HepG2 (cell line): ENCODE measurements at regions not wholly inside any gene's neighbourhood (a gene's known extent, or its start where the extent isn't known, plus 50 kb on each side); places are given as distances from the start of the nearest gene placed in this dataset.
A peak's percentile ranks its signal among the peaks of the same experiment; 100 is the strongest.

Source experiments
- ATAC-seq: fragments of 200-7000 bp; cut with Tn5 transposase; 3 replicates; pipeline ENCODE4 v1.9.1; 2020; ENCODE audit warnings: mild to moderate bottlenecking, moderate library complexity
- BruUV-seq: library from RNA; stranded (reverse); fragments of 400-500 nt; replicated peaks from 2 replicates; lab custom pipeline; 2021; lab: Mats Ljungman, UMichigan
- CTCF ChIA-PET: fragments of 300-600 bp; formaldehyde crosslinking; extraction: SDS; loops from one replicate; lab custom pipeline; 2021; ENCODE audit warnings: low total read pairs, inconsistent platforms, low intra/inter-chr PET ratio; lab: Yijun Ruan, JAX
- POLR2A ChIA-PET: fragments of 350-600 bp; sonication (Branson Sonifier 250); formaldehyde crosslinking; loops from one replicate; lab custom pipeline; 2020; ENCODE audit warnings: antibody characterized with exemption, inconsistent platforms; lab: Yijun Ruan, JAX
- DNase-seq: peaks from one replicate; pipeline ENCODE4 v3.0.0-alpha.2; 2015; ENCODE audit warnings: low spot score
- FAIRE-seq: peaks from 3 replicates; lab custom pipeline; 2011; peaks lifted over from hg19 to GRCh38; lab: Jason Lieb, UNC
- H2AFZ ChIP-seq: one replicate; pipeline ENCODE4 v1.6.1; 2011; ENCODE audit warnings: low read length, inconsistent platforms
- H3K27ac ChIP-seq: fragments of 300-600 bp; 3 replicates; pipeline ENCODE4 v1.8.0; 2011; ENCODE audit warnings: mixed run types, mild to moderate bottlenecking, mixed read lengths, low read length, inconsistent platforms; ENCODE audit not compliant: insufficient read depth; ENCODE audit errors: extremely low read length
- H3K27me3 ChIP-seq, 2 experiments: fragments of 200-600 bp in 1 of 2; 2 replicates in 1 of 2; 3 replicates in 1 of 2; pipeline versions ENCODE4 v1.6.0 to v1.8.0; 2011; ENCODE audit warnings: low read length in 2 of 2, mild to moderate bottlenecking in 2 of 2, moderate library complexity in 2 of 2, inconsistent platforms in 1 of 2; ENCODE audit not compliant: insufficient read depth in 2 of 2, control insufficient read depth in 1 of 2
- H3K36me3 ChIP-seq, 2 experiments: fragments of 200-600 bp in 1 of 2; replicated peaks in 1 of 2; 2 replicates in 1 of 2; 3 replicates in 1 of 2; pipeline versions ENCODE4 v1.5.1 to v1.8.0; 2011; ENCODE audit warnings: low read length in 2 of 2, inconsistent platforms in 1 of 2; ENCODE audit not compliant: insufficient read depth in 2 of 2, control insufficient read depth in 1 of 2
- H3K4me1 ChIP-seq: 2 replicates; pipeline ENCODE4 v1.5.1; 2012; ENCODE audit warnings: low read length, inconsistent platforms; ENCODE audit not compliant: insufficient read depth
- H3K4me2 ChIP-seq: 2 replicates; pipeline ENCODE4 v1.6.0; 2011; ENCODE audit warnings: low read depth, low read length, inconsistent platforms
- H3K4me3 ChIP-seq, 3 experiments: fragments of 200-600 bp in 1 of 3; sonication (generic), shearing (Covaris generic) in 1 of 3; replicated peaks in 1 of 3; 2 replicates each; pipeline ENCODE4 v1.5.1; 2011 to 2016; ENCODE audit warnings: low read length in 3 of 3, inconsistent platforms in 2 of 3, low read depth in 2 of 3, mild to moderate bottlenecking in 2 of 3, control low read depth in 1 of 3, mixed read lengths in 1 of 3; ENCODE audit not compliant: insufficient read depth in 1 of 3
- H3K79me2 ChIP-seq: one replicate; pipeline ENCODE4 v1.6.1; 2011; ENCODE audit warnings: low read length, inconsistent platforms; ENCODE audit not compliant: insufficient read depth
- H3K9ac ChIP-seq: 2 replicates; pipeline ENCODE4 v1.6.0; 2011; ENCODE audit warnings: mild to moderate bottlenecking, low read depth, low read length, inconsistent platforms; ENCODE audit not compliant: insufficient read depth
- H3K9me3 ChIP-seq: 2 replicates; pipeline ENCODE4 v1.5.1; 2012; ENCODE audit warnings: mild to moderate bottlenecking, low read length
- H4K20me1 ChIP-seq: 2 replicates; pipeline ENCODE4 v1.6.0; 2011; ENCODE audit warnings: inconsistent platforms, mild to moderate bottlenecking, low read length, moderate library complexity; ENCODE audit not compliant: insufficient read depth
- FOXA1 ChIP-seq, 2 experiments: fragments of 450-650 bp in 1 of 2; sonication (generic) in 1 of 2; formaldehyde crosslinking in 1 of 2; IDR thresholded peaks; 2 replicates each; pipeline versions ENCODE4 v1.4.0 to v1.6.1; 2016 to 2020; ENCODE audit warnings: missing genetic modification reagents in 1 of 2
- GATA4 ChIP-seq: sonication (generic); IDR thresholded peaks from 2 replicates; pipeline ENCODE4 v1.6.1; 2016; ENCODE audit warnings: antibody characterized with exemption, low read depth, borderline replicate concordance
- HIVEP1 ChIP-seq: sonication (generic); formaldehyde crosslinking; IDR thresholded peaks from 2 replicates; pipeline ENCODE4 v1.4.0; 2020; ENCODE audit warnings: mild to moderate bottlenecking, missing genetic modification reagents
- HNRNPUL1 ChIP-seq: fragments of 200-400 bp; formaldehyde crosslinking; IDR thresholded peaks from 2 replicates; pipeline ENCODE4 v1.6.1; 2017; ENCODE audit warnings: low read depth, mild to moderate bottlenecking, low read length, moderate library complexity
- MAFF ChIP-seq: IDR thresholded peaks from 2 replicates; pipeline ENCODE4 v1.6.1; 2011; ENCODE audit warnings: low read depth, low read length, improper control_type of control experiment
- MAFG ChIP-seq: sonication (generic); formaldehyde crosslinking; IDR thresholded peaks from 2 replicates; pipeline ENCODE4 v1.5.1; 2020; ENCODE audit warnings: mild to moderate bottlenecking, missing genetic modification reagents
- MAFK ChIP-seq, 2 experiments: IDR thresholded peaks in 1 of 2; conservative IDR thresholded peaks in 1 of 2; 2 replicates each; pipeline ENCODE4 v1.6.1; 2011; ENCODE audit warnings: improper control_type of control experiment in 2 of 2, low read length in 2 of 2
- YEATS2 ChIP-seq: sonication (generic); formaldehyde crosslinking; IDR thresholded peaks from 2 replicates; pipeline ENCODE4 v1.4.0; 2020; ENCODE audit warnings: missing genetic modification reagents, borderline replicate concordance
- YY1 ChIP-seq: IDR thresholded peaks from 2 replicates; pipeline ENCODE4 v1.6.1; 2011; ENCODE audit warnings: low read length, low read depth, moderate library complexity, mild to moderate bottlenecking; ENCODE audit not compliant: insufficient read depth, insufficient replicate concordance
- ZNF614 ChIP-seq: IDR thresholded peaks from 2 replicates; pipeline ENCODE4 v1.6.1; 2018; ENCODE audit warnings: missing biosample characterization, missing genetic modification reagents, inconsistent platforms, borderline replicate concordance
- ZNF777 ChIP-seq: sonication (generic); formaldehyde crosslinking; IDR thresholded peaks from 2 replicates; pipeline ENCODE4 v1.4.0; 2020; ENCODE audit warnings: missing genetic modification reagents
- WGBS: methylation state at CpG from one replicate; pipeline ENCODE4 v1.1.6; 2017; ENCODE audit warnings: low lambda C conversion rate; 5-methylcytosine and 5-hydroxymethylcytosine counted together
- in situ Hi-C: cut with HindIII; loops from 2 replicates; pipeline ENCODE4 v1.10.0; 2017; ENCODE audit warnings: low pct_unique_long_range_greater_than_20kb; ENCODE audit not compliant: extremely low pct_ligation_motif_present
- intact Hi-C: fragments of 100-400 bp; cut with micrococcal nuclease; formaldehyde crosslinking; loops from one replicate; pipeline ENCODE4 v1.10.0; 2022; ENCODE audit not compliant: unreplicated experiment

DNA sequence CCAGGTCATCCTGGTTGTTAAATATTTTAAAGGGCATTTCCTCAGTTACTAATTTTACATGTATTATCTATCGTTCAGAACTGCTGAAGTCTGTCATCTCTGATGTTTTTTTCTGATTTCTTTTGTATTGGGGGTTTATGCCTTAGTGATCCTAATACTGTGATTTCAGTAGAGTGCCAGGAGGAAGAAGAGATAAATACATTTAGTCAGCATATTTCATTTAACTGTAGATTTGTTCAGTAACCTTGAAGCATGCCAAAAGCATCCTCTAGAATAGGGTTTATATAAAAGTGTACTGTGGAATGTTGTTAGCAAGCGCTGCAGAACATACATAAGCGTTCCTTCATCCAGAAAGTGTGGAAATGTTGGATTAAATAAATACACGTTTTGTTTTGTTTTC is 342.3 kb upstream of the DPPA4 start:
- TF ChIP-seq MAFK (conservative IDR thresholded peaks at IDR 0.05 in 1 of 2, IDR thresholded peaks at IDR 0.05 in 1 of 2; ENCODE audit: low read length in 2 of 2) (peak; percentile 64 to 78; a peak in 3 of 4 replicates), MAFF (peak; percentile 59), FOXA1 (IDR thresholded peaks at IDR 0.05) (no peak), FOXA1 (CRISPR knock-in tag; IDR thresholded peaks at IDR 0.05) (no peak), GATA4 (no peak), MAFG (no peak), HNRNPUL1 (no peak), YY1 (no peak), ZNF614 (no peak), YEATS2 (no peak)
- Histone ChIP-seq H3K4me2 (no peak overlapping the region), H2AFZ (no peak overlapping the region), H3K36me3 (no peaks in the 10 kb centered on the region), H3K9ac (no peak overlapping the region), H4K20me1 (no peaks in the 10 kb centered on the region), H3K4me1 (no peaks in the 10 kb centered on the region), H3K27ac (no peak overlapping the region), H3K4me3 (no peak overlapping the region), H3K27me3 (no peaks in the 10 kb centered on the region), H3K9me3 (0 out of 2 replicates have a peak, but pooled peaks cover 6% of the 10 kb centered on the region), H3K79me2 (no peaks in the 10 kb centered on the region)
- FAIRE-seq, result no peak
- ChIA-PET CTCF (no interaction called here), POLR2A (no interaction called here)
- no peak for DNase-seq
- ATAC-seq, result no peak
- intact Hi-C loops (no loop called here), in situ Hi-C loops (no loop called here)
- no TSS peak for BruUV-seq
- 0% methylated on average over 4 of the region's 4 CpGs for WGBS

DNA sequence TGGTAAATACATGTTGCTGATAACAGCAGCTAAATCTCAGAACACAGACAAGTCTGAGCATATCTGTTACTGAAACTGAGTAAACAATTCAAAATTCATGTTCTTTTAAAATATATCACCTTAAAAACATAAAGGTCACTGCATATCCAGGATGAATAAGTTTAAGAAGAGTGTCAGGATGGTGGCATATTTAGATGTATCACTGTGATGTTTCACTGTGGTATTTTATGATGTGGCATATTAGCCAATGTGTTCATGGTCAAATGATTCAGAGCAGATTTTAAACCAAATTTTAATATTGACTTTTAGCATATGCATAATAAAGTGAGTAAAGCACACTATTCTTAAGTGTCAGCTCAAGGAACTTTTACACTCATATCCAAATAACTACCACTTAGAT is 346.4 kb upstream of the DPPA4 start:
- H3K4me3 ChIP-seq, result no peak overlapping the region
- no TSS peak for BruUV-seq
- no peaks in the 10 kb centered on the region for H3K4me1 ChIP-seq
- no peak overlapping the region for H2AFZ ChIP-seq
- no peaks in the 10 kb centered on the region for H3K79me2 ChIP-seq
- no peaks in the 10 kb centered on the region for H4K20me1 ChIP-seq
- ChIA-PET CTCF (no interaction called here), POLR2A (no interaction called here)
- TF ChIP-seq ZNF777 (CRISPR knock-in tag) (no peak), HIVEP1 (CRISPR knock-in tag) (no peak)
- ATAC-seq, result no peak
- intact Hi-C loops, result no loop called here
- no peak overlapping the region for H3K9ac ChIP-seq
- in situ Hi-C loops, result no loop called here
- H3K27ac ChIP-seq, result no peak overlapping the region
- H3K36me3 ChIP-seq, result no peaks in the 10 kb centered on the region
- peaks cover 20% of the 10 kb centered on the region for H3K9me3 ChIP-seq
- H3K27me3 ChIP-seq, result no peaks in the 10 kb centered on the region
- no peak for DNase-seq
- H3K4me2 ChIP-seq, result no peak overlapping the region
- no peak for FAIRE-seq
